Renal pelvis (tissue), 1 donor: ENCODE measurements at regions not wholly inside any gene's neighbourhood (a gene's known extent, or its start where the extent isn't known, plus 50 kb on each side); places are given as distances from the start of the nearest gene placed in this dataset.

Experiments
- DNase-seq: peaks from one replicate; pipeline ENCODE4 v3.0.0-alpha.2; 2013

GRCh38 chr14:53517270-53517960, 364.3 kb upstream of the DDHD1 start:
- DNase-seq, result no peak

DNA sequence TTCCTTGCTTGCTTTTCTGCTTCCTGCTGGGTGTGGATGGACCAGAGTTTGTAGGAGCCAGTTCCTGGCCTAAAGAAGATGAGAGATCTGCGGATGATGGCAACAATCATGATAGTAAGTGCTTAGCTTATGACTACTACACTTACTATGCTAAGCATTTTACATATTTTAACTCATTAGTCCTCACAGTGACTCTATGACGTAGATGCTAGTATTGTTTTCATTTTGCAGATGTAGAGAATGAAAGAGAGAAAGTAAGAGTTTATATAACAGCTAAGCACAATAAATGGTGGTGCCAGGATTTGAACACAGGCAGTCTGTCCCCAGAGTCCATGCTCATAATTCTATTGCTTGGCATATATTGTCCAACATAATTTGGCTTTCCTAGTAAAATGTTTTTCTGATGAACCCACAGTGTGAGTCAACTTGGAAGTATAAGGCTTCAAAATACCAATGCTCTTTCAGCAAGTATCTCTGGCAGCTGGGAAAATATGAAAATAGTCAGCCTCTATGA, 363.2 kb upstream of the DDHD1 start:
- no peak for DNase-seq

- DNase-seq, result no peak
Observed at GRCh38 chr14:53515276-53515675, 362.2 kb upstream of the DDHD1 start.

GRCh38 chr14:53514197-53514596, 361.1 kb upstream of the DDHD1 start:
- DNase-seq, result no peak

GRCh38 chr14:53510281-53510912, 357.3 kb upstream of the DDHD1 start:
- no peak for DNase-seq

DNA sequence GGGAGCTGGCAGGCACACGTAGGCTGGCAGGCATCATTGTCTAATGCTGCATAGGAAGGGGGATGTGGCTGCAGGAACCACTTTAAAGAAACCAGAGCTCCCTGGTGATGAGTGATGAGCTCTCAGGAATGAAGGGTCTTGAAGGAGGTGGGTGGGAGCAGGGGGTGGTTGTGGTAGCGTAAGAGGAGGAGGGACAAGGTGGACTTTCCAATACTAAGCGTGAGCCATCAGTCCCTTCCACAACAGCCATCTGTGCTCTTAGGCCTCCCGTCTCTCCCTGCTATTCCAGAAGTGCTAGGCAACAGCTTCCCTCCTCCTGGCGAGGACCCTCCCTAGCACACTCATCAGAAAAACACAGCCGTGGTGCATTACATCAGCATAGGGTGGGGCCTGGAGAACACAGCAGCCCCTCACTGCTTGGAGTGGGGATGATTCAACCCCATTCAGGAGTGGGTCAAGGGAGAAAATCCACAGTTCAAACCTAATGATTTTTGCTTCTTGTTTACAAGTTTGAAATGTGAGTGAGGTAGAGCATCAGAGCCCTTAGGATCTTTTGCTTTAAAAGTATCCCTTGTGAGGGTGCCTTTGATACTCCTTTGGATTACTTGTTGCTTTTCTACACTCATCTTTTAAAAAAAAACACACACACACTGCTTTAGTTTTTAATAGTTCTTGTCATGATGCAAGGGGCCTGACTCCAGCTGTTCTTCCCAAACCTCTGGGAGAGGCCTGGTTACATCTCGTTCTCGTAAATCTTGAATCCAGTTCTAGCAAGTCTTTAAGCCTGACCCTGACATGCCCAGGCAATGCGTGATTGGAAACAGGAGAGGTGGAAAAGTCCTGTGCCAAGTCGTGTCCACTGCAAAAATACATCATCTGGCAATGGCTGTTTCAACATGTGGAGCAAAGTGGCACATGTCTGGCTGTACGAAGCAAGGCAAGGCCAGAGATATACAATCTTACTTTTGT, 356.4 kb upstream of the DDHD1 start:
- DNase-seq, result peak; percentile 42

DNA sequence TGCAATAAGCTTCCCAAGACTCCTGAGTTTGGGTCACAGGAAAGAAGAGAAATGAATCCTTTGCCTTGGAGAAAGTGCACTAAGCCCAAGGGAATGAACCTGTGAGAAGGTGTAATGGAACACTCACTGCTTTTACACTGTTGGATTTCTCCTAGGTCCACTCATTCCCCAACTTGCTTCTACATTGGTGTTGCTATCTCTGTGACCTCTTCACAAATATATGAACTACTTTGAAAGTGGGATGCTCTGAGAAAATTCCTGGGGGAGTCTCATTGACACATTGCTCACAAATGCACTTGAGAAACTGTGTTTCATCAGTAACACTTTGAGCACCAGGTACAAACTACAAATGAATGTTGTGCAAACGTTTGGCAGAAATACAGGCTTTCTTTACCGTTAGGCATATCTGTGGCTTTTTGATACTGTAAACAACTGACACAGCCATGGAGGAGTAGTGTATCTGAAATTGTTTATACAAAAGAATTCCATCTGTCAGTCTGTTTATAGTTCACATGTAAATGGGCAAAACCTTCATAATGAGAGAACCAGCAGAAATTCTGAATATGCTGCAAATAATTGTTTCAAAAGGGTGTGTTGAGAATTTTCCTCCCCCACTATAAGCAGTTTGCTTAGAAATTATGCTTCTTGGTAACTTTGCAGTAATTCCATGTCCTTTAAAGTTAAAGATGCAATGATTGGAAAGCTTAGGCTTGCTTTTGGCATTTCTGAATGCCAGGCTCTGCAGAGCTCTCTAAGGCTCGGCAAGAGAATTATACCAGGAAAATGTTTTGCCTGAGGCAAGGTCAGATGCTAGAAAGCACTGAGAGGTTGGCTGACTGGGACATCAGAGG, 348.5 kb upstream of the DDHD1 start:
- DNase-seq, result no peak

DNA sequence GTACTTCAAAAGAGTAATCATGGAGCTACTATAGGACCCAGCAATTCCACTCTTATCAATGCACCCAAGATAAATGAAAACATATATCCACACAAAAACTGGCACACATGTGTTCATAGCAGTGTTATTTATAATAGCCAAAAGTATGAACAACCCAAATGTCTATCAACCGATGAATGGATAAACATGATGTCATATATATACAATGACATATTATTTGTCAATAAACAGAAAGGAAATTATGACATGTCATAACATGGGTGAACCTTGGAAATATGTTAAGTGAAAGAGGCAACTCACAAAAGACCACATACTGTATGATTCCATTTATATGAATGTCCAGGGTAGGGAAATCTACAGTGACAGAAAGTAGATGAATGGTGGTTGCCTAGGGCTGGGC, 347.1 kb upstream of the DDHD1 start:
- DNase-seq, result no peak

- no peak for DNase-seq
Observed at GRCh38 chr14:53496668-53497067, 343.5 kb upstream of the DDHD1 start.

- no peak for DNase-seq
Observed at GRCh38 chr14:53495846-53496343, 342.8 kb upstream of the DDHD1 start.

DNA sequence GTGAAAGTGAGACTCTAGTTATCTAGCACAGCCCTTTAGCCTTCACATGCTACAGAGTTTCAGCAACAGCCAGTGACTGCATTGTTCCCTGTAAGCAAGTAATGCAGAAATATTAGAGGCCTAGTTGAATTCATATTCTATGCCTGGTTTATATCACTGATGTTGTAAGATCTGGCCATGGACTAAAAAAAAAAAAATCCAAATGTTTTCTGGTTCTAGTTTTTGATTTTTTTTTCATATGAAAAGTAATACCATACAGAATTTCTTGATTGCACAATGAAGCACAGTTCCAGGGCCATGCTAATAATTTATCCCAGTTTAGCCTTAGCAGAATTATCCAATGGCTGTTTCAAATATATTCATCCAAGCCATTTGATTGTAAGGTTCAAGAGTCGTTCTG, 341.5 kb upstream of the DDHD1 start:
- DNase-seq, result no peak

- peak; percentile 4 for DNase-seq
Observed at GRCh38 chr14:53493860-53494259, 340.7 kb upstream of the DDHD1 start.

- peak; percentile 47 for DNase-seq
Observed at GRCh38 chr14:53493320-53493719, 340.2 kb upstream of the DDHD1 start.

DNA sequence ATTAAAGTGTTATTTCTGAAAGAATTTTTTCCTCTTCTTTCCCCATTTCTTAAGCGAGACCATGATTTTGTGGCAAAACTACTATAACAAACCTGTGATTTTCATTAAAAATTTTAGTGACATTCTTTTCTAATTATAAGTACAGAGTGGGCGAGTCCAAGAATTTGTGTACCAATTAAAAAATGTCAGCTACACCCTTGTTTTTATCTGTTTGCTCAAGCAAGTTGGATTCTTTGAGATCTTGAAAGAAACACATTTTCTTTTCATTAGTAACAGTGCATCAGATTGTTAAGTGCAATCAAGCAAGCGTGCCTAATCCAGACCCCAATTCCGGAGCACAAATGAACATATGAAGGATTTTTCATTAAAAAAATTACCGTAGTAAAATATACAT, 338.8 kb upstream of the DDHD1 start:
- no peak for DNase-seq

- no peak for DNase-seq
Observed at GRCh38 chr14:53491256-53491883, 338.2 kb upstream of the DDHD1 start.

GRCh38 chr14:53478174-53478573, 325.1 kb upstream of the DDHD1 start:
- no peak for DNase-seq

GRCh38 chr14:53473480-53473879, 320.4 kb upstream of the DDHD1 start:
- no peak for DNase-seq

DNA sequence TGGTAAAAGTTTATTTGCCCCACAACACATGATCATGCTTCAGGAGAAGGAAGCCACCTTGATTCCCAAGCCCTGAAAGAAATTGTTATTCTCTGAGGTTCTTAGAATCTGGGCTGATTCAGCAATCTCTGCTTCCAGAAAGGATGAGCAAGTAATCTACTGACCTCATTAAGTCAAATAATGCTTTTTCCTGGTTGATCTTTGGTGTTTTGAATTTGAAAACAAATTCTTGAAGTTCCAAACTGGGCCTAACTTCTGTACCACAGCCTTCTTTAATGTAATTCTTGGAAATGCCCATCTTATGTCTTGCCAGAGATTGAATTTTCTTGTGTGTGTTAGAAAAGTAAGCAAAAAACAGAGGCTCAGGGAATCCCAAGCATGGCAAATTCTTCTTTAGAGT, 319.2 kb upstream of the DDHD1 start:
- no peak for DNase-seq

DNA sequence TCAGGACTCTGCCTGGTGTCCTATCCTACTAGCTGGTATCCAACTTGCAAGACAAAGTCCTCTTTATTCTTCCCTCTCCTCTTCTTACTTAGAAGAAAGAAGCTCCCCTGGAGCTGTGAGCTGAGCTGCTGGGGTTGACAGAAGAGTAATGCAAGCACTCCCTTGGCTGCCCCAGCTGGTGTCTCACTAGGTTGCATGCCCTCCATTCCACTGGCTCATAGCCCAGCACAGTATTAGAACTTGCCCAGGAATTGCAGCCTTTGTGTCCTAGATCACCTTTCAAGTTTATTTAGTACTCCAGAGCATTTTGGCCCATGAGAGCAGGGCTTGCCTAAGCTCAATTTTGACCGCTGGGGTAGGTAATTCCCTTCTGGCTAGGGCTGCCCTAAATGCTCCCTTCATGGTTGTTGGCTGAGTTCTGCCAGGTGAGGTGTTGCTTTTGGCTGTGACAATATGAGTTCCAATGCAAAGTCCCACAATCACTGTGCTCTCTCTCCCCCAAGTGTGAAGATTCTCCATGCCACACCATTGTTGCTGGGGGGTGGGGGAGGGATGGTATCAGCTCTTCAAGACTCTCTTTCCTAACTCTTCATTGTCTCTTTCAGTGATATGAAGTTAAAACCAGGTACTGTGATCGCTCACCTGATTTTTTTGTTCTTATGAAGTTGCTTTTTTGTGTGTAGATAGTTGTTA, 317.4 kb upstream of the DDHD1 start:
- DNase-seq, result no peak

- no peak for DNase-seq
Observed at GRCh38 chr14:53468876-53469275, 315.8 kb upstream of the DDHD1 start.
